SK-N-SH (cell line): ENCODE measurements at regions not wholly inside any gene's neighbourhood (a gene's known extent, or its start where the extent isn't known, plus 50 kb on each side); places are given as distances from the start of the nearest gene placed in this dataset.

ENCODE experiments used
- CTCF ChIA-PET: fragments of 300-600, 350-600 bp; formaldehyde crosslinking; extraction: SDS; loops from one replicate; lab custom pipeline; 2021; lab: Yijun Ruan, JAX
- POLR2A ChIA-PET: fragments of 350-600 bp; sonication (Branson Sonifier 250); formaldehyde crosslinking; extraction: SDS; loops from one replicate; lab custom pipeline; 2020; ENCODE audit warnings: antibody characterized with exemption, inconsistent platforms; lab: Yijun Ruan, JAX
- DNase-seq: peaks from one replicate; pipeline ENCODE4 v3.0.0; 2012
- H2AFZ ChIP-seq: fragments of 200-600 bp; sonication (generic); 2 replicates; pipeline ENCODE4 v1.8.1; 2016; ENCODE audit warnings: antibody characterized with exemption, mild to moderate bottlenecking, low read depth
- H3F3A ChIP-seq: fragments of 200-600 bp; sonication (generic); replicated peaks from 2 replicates; pipeline ENCODE3; 2016; ENCODE audit warnings: antibody characterized with exemption, mild to moderate bottlenecking; ENCODE audit not compliant: insufficient read depth
- H3K27ac ChIP-seq, 2 experiments: fragments of 200-500 bp in 1 of 2; fragments of 200-600 bp in 1 of 2; sonication (Bioruptor generic) in 1 of 2; sonication (generic), shearing (Covaris generic) in 1 of 2; 2 replicates each; pipeline versions ENCODE4 v1.5.1 to v1.6.1; 2014 to 2016; ENCODE audit warnings: low read depth in 2 of 2, inconsistent platforms in 1 of 2, low read length in 1 of 2, mild to moderate bottlenecking in 1 of 2, mixed read lengths in 1 of 2
- H3K27me3 ChIP-seq: fragments of 200-600 bp; sonication (generic), shearing (Covaris generic); 2 replicates; pipeline ENCODE4 v1.6.1; 2016; ENCODE audit warnings: mixed run types; ENCODE audit not compliant: insufficient read depth
- H3K36me3 ChIP-seq, 2 experiments: fragments of 200-500 bp in 1 of 2; fragments of 200-600 bp in 1 of 2; sonication (Bioruptor generic) in 1 of 2; sonication (generic) in 1 of 2; replicated peaks in 1 of 2; 2 replicates each; pipeline versions ENCODE3 to v1.5.1; 2014 to 2016; ENCODE audit warnings: low read length in 1 of 2, mild to moderate bottlenecking in 1 of 2; ENCODE audit not compliant: insufficient read depth in 2 of 2, control insufficient read depth in 1 of 2
- H3K4me1 ChIP-seq, 2 experiments: fragments of 200-500 bp in 1 of 2; fragments of 200-600 bp in 1 of 2; sonication (Bioruptor generic) in 1 of 2; sonication (generic), shearing (Covaris generic) in 1 of 2; 2 replicates each; pipeline versions ENCODE4 v1.5.1 to v1.6.1; 2014 to 2016; ENCODE audit warnings: low read depth in 1 of 2, low read length in 1 of 2, mixed run types in 1 of 2; ENCODE audit not compliant: insufficient read depth in 2 of 2, control insufficient read depth in 1 of 2
- H3K4me2 ChIP-seq: fragments of 200-600 bp; sonication (generic), shearing (Covaris generic); 2 replicates; pipeline ENCODE4 v1.6.1; 2017; ENCODE audit warnings: mixed run types
- H3K4me3 ChIP-seq, 2 experiments: fragments of 200-500 bp in 1 of 2; fragments of 200-600 bp in 1 of 2; sonication (Bioruptor generic) in 1 of 2; sonication (generic), shearing (Covaris generic) in 1 of 2; 2 replicates each; pipeline versions ENCODE4 v1.5.1 to v1.8.1; 2014 to 2016; ENCODE audit warnings: low read depth in 2 of 2, inconsistent platforms in 1 of 2, low read length in 1 of 2, mild to moderate bottlenecking in 1 of 2, mixed read lengths in 1 of 2, moderate library complexity in 1 of 2
- H3K79me2 ChIP-seq: fragments of 200-600 bp; sonication (generic); 2 replicates; pipeline ENCODE4 v1.8.1; 2017; ENCODE audit warnings: mild to moderate bottlenecking; ENCODE audit not compliant: insufficient read depth
- H3K9ac ChIP-seq: fragments of 200-600 bp; sonication (generic); 2 replicates; pipeline ENCODE4 v1.6.1; 2017; ENCODE audit warnings: mixed run types
- H3K9me2 ChIP-seq: fragments of 200-600 bp; sonication (generic); 2 replicates; pipeline ENCODE4 v1.6.1; 2017; ENCODE audit warnings: mixed run types
- H3K9me3 ChIP-seq: fragments of 200-600 bp; sonication (generic); 2 replicates; pipeline ENCODE4 v1.6.1; 2017; ENCODE audit warnings: mixed run types, mild to moderate bottlenecking, moderate library complexity
- H4K20me1 ChIP-seq: fragments of 200-600 bp; sonication (generic); 2 replicates; pipeline ENCODE4 v1.6.1; 2017; ENCODE audit warnings: mild to moderate bottlenecking, mixed run types; ENCODE audit not compliant: insufficient read depth
- ELF1 ChIP-seq: IDR thresholded peaks from 2 replicates; pipeline ENCODE4 v1.4.0; 2012
- FOSL2 ChIP-seq: IDR thresholded peaks from 2 replicates; pipeline ENCODE4 v1.4.0; 2012; ENCODE audit warnings: low read depth, mild to moderate bottlenecking, moderate library complexity, borderline replicate concordance
- FOXJ3 ChIP-seq: sonication (generic); formaldehyde crosslinking; IDR thresholded peaks from 2 replicates; pipeline ENCODE4 v1.5.1; 2020; ENCODE audit warnings: mild to moderate bottlenecking, missing genetic modification reagents
- FOXM1 ChIP-seq: IDR thresholded peaks from 2 replicates; pipeline ENCODE4 v1.4.0; 2012; ENCODE audit warnings: low read depth, mild to moderate bottlenecking
- GABPA ChIP-seq: IDR thresholded peaks from 2 replicates; pipeline ENCODE4 v1.4.0; 2012; ENCODE audit warnings: low read depth, mild to moderate bottlenecking
- GATA2 ChIP-seq: sonication (generic); formaldehyde crosslinking; IDR thresholded peaks from 2 replicates; pipeline ENCODE4 v1.5.0; 2020; ENCODE audit warnings: mild to moderate bottlenecking, missing genetic modification reagents
- MXI1 ChIP-seq: IDR thresholded peaks from 2 replicates; pipeline ENCODE4 v1.6.1; 2012; ENCODE audit warnings: mild to moderate bottlenecking, low read depth, low read length, improper control_type of control experiment
- NFIC ChIP-seq: IDR thresholded peaks from 2 replicates; pipeline ENCODE4 v1.4.0; 2012; ENCODE audit warnings: borderline replicate concordance
- NRF1 ChIP-seq: IDR thresholded peaks from 2 replicates; pipeline ENCODE4 v1.6.1; 2012; ENCODE audit warnings: low read depth, mild to moderate bottlenecking, low read length
- SIN3A ChIP-seq: IDR thresholded peaks from 2 replicates; pipeline ENCODE4 v1.6.1; 2012; ENCODE audit warnings: low read depth, mild to moderate bottlenecking, low read length, moderate library complexity, borderline replicate concordance
- SMC3 ChIP-seq: IDR thresholded peaks from 2 replicates; pipeline ENCODE4 v1.6.1; 2012; ENCODE audit warnings: low read depth, low read length, improper control_type of control experiment
- TCF12 ChIP-seq: IDR thresholded peaks from 2 replicates; pipeline ENCODE4 v1.4.0; 2012
- YY1 ChIP-seq: IDR thresholded peaks from 2 replicates; pipeline ENCODE4 v1.4.0; 2012; ENCODE audit warnings: low read depth, mild to moderate bottlenecking
- WGBS: methylation state at CpG from one replicate; pipeline ENCODE4 v1.1.6; 2017; ENCODE audit warnings: low lambda C conversion rate; 5-methylcytosine and 5-hydroxymethylcytosine counted together
- TF ChIP-seq, protein P1 (sequence below): IDR thresholded peaks from 2 replicates; pipeline ENCODE4; 2012
- TF ChIP-seq, protein P2 (sequence below): IDR thresholded peaks from 2 replicates; pipeline ENCODE4 v1.4.0; 2012; ENCODE audit warnings: low read depth, borderline replicate concordance
- TF ChIP-seq, protein P3 (sequence below): IDR thresholded peaks from 2 replicates; pipeline ENCODE4 v1.4.0; 2012; ENCODE audit warnings: low read depth
- TF ChIP-seq, protein P4 (sequence below): fragments of 150-350 bp; IDR thresholded peaks from 2 replicates; pipeline ENCODE4 v1.6.1; 2016; ENCODE audit warnings: mild to moderate bottlenecking, low read depth, low read length
- TF ChIP-seq, protein P5 (sequence below): fragments of 200-600 bp; sonication (generic); IDR thresholded peaks from 2 replicates; pipeline ENCODE4 v1.6.1; 2017; ENCODE audit warnings: antibody characterized with exemption, mild to moderate bottlenecking, moderate library complexity

DNA sequence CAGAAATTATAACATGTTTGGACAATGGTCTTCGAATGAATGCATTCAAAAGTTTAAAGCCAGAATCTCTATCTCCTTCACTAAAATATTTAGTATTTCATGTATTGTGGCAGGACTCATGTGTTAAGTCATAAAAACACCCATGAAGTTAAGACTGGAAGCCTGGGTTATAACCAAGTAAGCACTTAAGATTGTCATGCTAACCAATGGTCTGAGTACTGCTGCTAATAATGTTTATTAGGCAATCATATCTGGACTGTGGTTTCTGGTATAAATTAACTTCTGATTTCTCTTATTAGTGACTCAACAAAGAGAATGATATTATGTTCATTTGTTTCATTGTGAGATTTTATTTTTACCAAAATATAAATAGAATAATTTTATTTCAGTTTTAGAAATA lies 297.9 kb upstream of the EDIL3 start:
- H3K27me3 ChIP-seq = no peaks in the 10 kb centered on the region; the same call in 1 of the 2 replicates

DNA sequence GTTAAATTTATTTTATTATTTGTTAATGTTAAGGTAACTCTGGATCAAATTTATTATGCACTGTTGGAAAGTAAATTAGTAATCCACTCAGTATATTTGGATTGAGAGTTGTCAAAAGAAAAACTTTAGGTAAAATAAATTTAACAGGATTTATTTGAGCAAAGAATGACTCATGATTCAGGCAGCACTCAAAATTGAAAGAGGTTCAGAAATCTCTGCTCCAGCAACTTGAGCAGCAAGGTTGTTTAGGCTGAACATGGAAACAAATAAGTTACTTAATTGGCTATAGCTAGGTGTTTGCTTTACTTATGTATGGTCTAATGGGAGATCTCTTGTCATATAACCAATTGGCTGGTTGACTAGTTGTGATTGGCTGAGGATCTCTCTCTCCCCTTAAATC lies 296.2 kb upstream of the EDIL3 start:
- no peaks in the 10 kb centered on the region; the same call in 1 of the 2 replicates for H3K27me3 ChIP-seq
- H3K9me2 ChIP-seq = no peaks in the 10 kb centered on the region
- H3K4me1 ChIP-seq = no peaks in the 10 kb centered on the region
- no peak overlapping the region for H2AFZ ChIP-seq
- H3K36me3 ChIP-seq = no peaks in the 10 kb centered on the region
- H4K20me1 ChIP-seq = no peaks in the 10 kb centered on the region
- no peaks in the 10 kb centered on the region for H3F3A ChIP-seq
- H3K79me2 ChIP-seq = no peaks in the 10 kb centered on the region
- ChIA-PET CTCF (no interaction called here), POLR2A (no interaction called here)
- no peak overlapping the region for H3K9ac ChIP-seq
- peaks cover 6% of the 10 kb centered on the region for H3K9me3 ChIP-seq
- H3K27ac ChIP-seq = no peak overlapping the region
- no peak overlapping the region for H3K4me3 ChIP-seq
- H3K4me2 ChIP-seq = no peak overlapping the region
- no peak for DNase-seq
- TF ChIP-seq, protein P1, sequence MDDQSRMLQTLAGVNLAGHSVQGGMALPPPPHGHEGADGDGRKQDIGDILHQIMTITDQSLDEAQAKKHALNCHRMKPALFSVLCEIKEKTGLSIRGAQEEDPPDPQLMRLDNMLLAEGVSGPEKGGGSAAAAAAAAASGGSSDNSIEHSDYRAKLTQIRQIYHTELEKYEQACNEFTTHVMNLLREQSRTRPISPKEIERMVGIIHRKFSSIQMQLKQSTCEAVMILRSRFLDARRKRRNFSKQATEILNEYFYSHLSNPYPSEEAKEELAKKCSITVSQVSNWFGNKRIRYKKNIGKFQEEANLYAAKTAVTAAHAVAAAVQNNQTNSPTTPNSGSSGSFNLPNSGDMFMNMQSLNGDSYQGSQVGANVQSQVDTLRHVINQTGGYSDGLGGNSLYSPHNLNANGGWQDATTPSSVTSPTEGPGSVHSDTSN = no peak
- TF ChIP-seq FOXM1 (no peak), NFIC (no peak), SMC3 (no peak), SIN3A (no peak), YY1 (no peak), FOSL2 (no peak)
- TF ChIP-seq, protein P2, sequence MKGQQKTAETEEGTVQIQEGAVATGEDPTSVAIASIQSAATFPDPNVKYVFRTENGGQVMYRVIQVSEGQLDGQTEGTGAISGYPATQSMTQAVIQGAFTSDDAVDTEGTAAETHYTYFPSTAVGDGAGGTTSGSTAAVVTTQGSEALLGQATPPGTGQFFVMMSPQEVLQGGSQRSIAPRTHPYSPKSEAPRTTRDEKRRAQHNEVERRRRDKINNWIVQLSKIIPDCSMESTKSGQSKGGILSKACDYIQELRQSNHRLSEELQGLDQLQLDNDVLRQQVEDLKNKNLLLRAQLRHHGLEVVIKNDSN = no peak
- TF ChIP-seq, protein P3, sequence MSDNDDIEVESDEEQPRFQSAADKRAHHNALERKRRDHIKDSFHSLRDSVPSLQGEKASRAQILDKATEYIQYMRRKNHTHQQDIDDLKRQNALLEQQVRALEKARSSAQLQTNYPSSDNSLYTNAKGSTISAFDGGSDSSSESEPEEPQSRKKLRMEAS = no peak
- TF ChIP-seq, protein P4, sequence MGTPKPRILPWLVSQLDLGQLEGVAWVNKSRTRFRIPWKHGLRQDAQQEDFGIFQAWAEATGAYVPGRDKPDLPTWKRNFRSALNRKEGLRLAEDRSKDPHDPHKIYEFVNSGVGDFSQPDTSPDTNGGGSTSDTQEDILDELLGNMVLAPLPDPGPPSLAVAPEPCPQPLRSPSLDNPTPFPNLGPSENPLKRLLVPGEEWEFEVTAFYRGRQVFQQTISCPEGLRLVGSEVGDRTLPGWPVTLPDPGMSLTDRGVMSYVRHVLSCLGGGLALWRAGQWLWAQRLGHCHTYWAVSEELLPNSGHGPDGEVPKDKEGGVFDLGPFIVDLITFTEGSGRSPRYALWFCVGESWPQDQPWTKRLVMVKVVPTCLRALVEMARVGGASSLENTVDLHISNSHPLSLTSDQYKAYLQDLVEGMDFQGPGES = no peak

More for the DNA sequence above, 297.9 kb upstream of the EDIL3 start:
- ChIA-PET POLR2A (no interaction called here), CTCF (no interaction called here)
- Histone ChIP-seq H3K4me1 (no peaks in the 10 kb centered on the region), H3K4me2 (no peak overlapping the region), H3K9ac (no peak overlapping the region), H3K4me3 (no peak overlapping the region), H3K36me3 (no peaks in the 10 kb centered on the region), H3F3A (peaks cover under 1% of the 10 kb centered on the region), H3K9me2 (no peaks in the 10 kb centered on the region), H3K79me2 (no peaks in the 10 kb centered on the region), H3K9me3 (peaks cover 6% of the 10 kb centered on the region), H2AFZ (no peak overlapping the region), H4K20me1 (no peaks in the 10 kb centered on the region), H3K27ac (no peak overlapping the region)
- WGBS = 0% methylated on average over 1 of the region's 1 CpG
- no peak for TF ChIP-seq NRF1
- no peak for TF ChIP-seq FOXJ3 (CRISPR knock-in tag)
- TF ChIP-seq MXI1 = no peak
- no peak for TF ChIP-seq GABPA
- TF ChIP-seq GATA2 (CRISPR knock-in tag) = no peak
- TF ChIP-seq, protein P5, sequence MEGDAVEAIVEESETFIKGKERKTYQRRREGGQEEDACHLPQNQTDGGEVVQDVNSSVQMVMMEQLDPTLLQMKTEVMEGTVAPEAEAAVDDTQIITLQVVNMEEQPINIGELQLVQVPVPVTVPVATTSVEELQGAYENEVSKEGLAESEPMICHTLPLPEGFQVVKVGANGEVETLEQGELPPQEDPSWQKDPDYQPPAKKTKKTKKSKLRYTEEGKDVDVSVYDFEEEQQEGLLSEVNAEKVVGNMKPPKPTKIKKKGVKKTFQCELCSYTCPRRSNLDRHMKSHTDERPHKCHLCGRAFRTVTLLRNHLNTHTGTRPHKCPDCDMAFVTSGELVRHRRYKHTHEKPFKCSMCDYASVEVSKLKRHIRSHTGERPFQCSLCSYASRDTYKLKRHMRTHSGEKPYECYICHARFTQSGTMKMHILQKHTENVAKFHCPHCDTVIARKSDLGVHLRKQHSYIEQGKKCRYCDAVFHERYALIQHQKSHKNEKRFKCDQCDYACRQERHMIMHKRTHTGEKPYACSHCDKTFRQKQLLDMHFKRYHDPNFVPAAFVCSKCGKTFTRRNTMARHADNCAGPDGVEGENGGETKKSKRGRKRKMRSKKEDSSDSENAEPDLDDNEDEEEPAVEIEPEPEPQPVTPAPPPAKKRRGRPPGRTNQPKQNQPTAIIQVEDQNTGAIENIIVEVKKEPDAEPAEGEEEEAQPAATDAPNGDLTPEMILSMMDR = no peak
- no peak for TF ChIP-seq TCF12
- TF ChIP-seq SIN3A = no peak
- no peak for TF ChIP-seq ELF1
- TF ChIP-seq, protein P1 = no peak
- TF ChIP-seq, protein P4 = no peak
- TF ChIP-seq SMC3 = no peak
- TF ChIP-seq, protein P2 = no peak
- no peak for DNase-seq
